Heart left ventricle (tissue), 13 donors: ENCODE measurements at regions not wholly inside any gene's neighbourhood (a gene's known extent, or its start where the extent isn't known, plus 50 kb on each side); places are given as distances from the start of the nearest gene placed in this dataset.

Experiments used
- POLR2A ChIP-seq, 2 donors: fragments of 450-650 bp; IDR thresholded peaks; one replicate each; pipeline ENCODE4 v1.6.1; 2017; ENCODE audit warnings: antibody characterized with exemption in 2 of 2, mild to moderate bottlenecking in 2 of 2, moderate library complexity in 2 of 2
- TF ChIP-seq, protein P1 (sequence below), 12 donors: fragments of 200-600 bp; sonication (generic) in 4 of 12; IDR thresholded peaks; one replicate each; pipeline versions ENCODE4 v1.5.0 to v1.8.0; 2018 to 2022; ENCODE audit warnings: antibody characterized with exemption in 12 of 12, mild to moderate bottlenecking in 5 of 12
- donor health status: ischemic (EF 13 %, LVEDD 7.1; RV severe dilation, severe dysfunction).
- donor health status: DM: no; HTN: yes; CAD: no.
- donor health status: DM: no; HTN: no; CAD: no.
- donor health status: ischemic (EF 25% LVEDD 6.9; RV normal size, moderate dysfunction).
- donor health status: ischemic (EF 25% LVEDD 5.7; RV mildly dilated, moderate dysfunction).
- donor health status: ischemic (EF 35%, LVEDD 5.7; RV mildly dilated, moderate dysfunction).
- donor health status: nonischemic (EF 11% LVEDD 7.7; RV severe dilation, severe dysfunction).
- donor health status: DM: yes; HTN: yes; CAD: no.
- donor health status: PGD.
- donor health status: ischemic (EF 29% LVEDD 5.4; RV normal size, mild dysfunction).
- donor health status: nonischemic (EF 23%, LVEDD 6.1; RV moderate dilation, normal function).

DNA sequence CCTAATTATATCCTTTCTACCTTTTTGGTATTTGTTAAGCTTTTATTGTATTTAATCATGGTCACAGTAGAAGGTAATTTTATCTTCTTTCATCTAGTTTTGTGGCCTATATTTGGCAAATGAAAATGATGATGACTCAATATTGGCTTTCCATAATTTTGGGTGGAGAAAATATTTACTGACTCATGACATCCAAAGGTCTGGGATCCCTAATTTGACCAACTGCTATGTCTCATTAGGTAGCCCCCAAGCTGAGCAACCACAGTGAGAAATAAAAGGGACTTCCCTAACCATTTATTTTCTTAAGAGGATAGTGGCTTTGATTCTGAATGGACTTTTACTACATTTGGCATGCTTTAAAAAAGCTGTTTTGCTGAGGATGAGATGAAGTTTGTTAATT is 289.5 kb downstream of the RMST start:
- TF ChIP-seq, protein P1, sequence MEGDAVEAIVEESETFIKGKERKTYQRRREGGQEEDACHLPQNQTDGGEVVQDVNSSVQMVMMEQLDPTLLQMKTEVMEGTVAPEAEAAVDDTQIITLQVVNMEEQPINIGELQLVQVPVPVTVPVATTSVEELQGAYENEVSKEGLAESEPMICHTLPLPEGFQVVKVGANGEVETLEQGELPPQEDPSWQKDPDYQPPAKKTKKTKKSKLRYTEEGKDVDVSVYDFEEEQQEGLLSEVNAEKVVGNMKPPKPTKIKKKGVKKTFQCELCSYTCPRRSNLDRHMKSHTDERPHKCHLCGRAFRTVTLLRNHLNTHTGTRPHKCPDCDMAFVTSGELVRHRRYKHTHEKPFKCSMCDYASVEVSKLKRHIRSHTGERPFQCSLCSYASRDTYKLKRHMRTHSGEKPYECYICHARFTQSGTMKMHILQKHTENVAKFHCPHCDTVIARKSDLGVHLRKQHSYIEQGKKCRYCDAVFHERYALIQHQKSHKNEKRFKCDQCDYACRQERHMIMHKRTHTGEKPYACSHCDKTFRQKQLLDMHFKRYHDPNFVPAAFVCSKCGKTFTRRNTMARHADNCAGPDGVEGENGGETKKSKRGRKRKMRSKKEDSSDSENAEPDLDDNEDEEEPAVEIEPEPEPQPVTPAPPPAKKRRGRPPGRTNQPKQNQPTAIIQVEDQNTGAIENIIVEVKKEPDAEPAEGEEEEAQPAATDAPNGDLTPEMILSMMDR (IDR thresholded peaks at IDR 0.05), result no peak
- TF ChIP-seq POLR2A (IDR thresholded peaks at IDR 0.05), result no peak
